ENCODE measurements at regions not wholly inside any gene's neighbourhood (a gene's known extent, or its start where the extent isn't known, plus 50 kb on each side); places are given as distances from the start of the nearest gene placed in this dataset.
"Not testable (repeated sequence)": the region's sequence is repeated elsewhere in the genome, so short reads cannot be mapped to it uniquely, and the experiment has no call there.

GRCh38 chr10:53370347-53370746, 597.8 kb upstream of the MBL2 start:
- intact Hi-C loops (cut with DNase I; ENCODE audit: low total_unique reads) (no loop called here), in situ Hi-C loops (cut with MboI; ENCODE audit: low sequenced_read_pairs in 4 of 4) (no loop called here)
- no peaks in the 10 kb centered on the region for H3K4me1 ChIP-seq
- H3K27ac ChIP-seq = no peak overlapping the region
- no peaks in the 10 kb centered on the region for H3K36me3 ChIP-seq
- DNase-seq (no peak), ATAC-seq (no peak)
- H3K4me3 ChIP-seq = no peak overlapping the region
- H3K9me3 ChIP-seq = no peaks in the 10 kb centered on the region
- TF ChIP-seq POLR2A (IDR thresholded peaks at IDR 0.05) (no peak), CTCF (IDR thresholded peaks at IDR 0.05 in 4 of 5, conservative IDR thresholded peaks at IDR 0.05 in 1 of 5) (no peak)
- no peaks in the 10 kb centered on the region for H3K27me3 ChIP-seq

- no peak overlapping the region for H3K4me3 ChIP-seq
- TF ChIP-seq CTCF (IDR thresholded peaks at IDR 0.05 in 4 of 5, conservative IDR thresholded peaks at IDR 0.05 in 1 of 5) (no peak), POLR2A (IDR thresholded peaks at IDR 0.05) (no peak)
- H3K4me1 ChIP-seq = no peaks in the 10 kb centered on the region
- peaks cover 0 to 3% (median 0%) of the 10 kb centered on the region in 3 donors for H3K9me3 ChIP-seq
- H3K27me3 ChIP-seq = no peaks in the 10 kb centered on the region
- no peaks in the 10 kb centered on the region for H3K36me3 ChIP-seq
- ATAC-seq = no peak
- no peak for DNase-seq
- H3K27ac ChIP-seq = no peak overlapping the region
- intact Hi-C loops (cut with DNase I; ENCODE audit: low total_unique reads) (no loop called here), in situ Hi-C loops (cut with MboI; ENCODE audit: low sequenced_read_pairs in 4 of 4) (no loop called here)
Measured at GRCh38 chr10:53361936-53362335, 589.4 kb upstream of the MBL2 start.

GRCh38 chr10:53361281-53361680, 588.7 kb upstream of the MBL2 start:
- intact Hi-C loops (cut with DNase I; ENCODE audit: low total_unique reads) = no loop called here
- in situ Hi-C loops (cut with MboI; ENCODE audit: low sequenced_read_pairs in 4 of 4) = no loop called here
- no peaks in the 10 kb centered on the region for H3K36me3 ChIP-seq
- no peak for TF ChIP-seq CTCF (IDR thresholded peaks at IDR 0.05 in 4 of 5, conservative IDR thresholded peaks at IDR 0.05 in 1 of 5)
- no peak for TF ChIP-seq POLR2A (IDR thresholded peaks at IDR 0.05)
- DNase-seq (no peak), ATAC-seq (no peak)
- peaks cover 0 to 3% (median 0%) of the 10 kb centered on the region in 3 donors for H3K9me3 ChIP-seq
- H3K4me1 ChIP-seq = no peaks in the 10 kb centered on the region
- H3K4me3 ChIP-seq = no peak overlapping the region
- no peak overlapping the region for H3K27ac ChIP-seq
- H3K27me3 ChIP-seq = no peaks in the 10 kb centered on the region

- ATAC-seq; H3K9me3 ChIP-seq; intact Hi-C loops (cut with DNase I; ENCODE audit: low total_unique reads); H3K27me3 ChIP-seq; H3K4me1 ChIP-seq; DNase-seq; H3K4me3 ChIP-seq; in situ Hi-C loops (cut with MboI; ENCODE audit: low sequenced_read_pairs in 4 of 4); H3K36me3 ChIP-seq; H3K27ac ChIP-seq: not testable (repeated sequence)
Measured at GRCh38 chr10:53358978-53359377, 586.4 kb upstream of the MBL2 start.

- no peak for DNase-seq
- in situ Hi-C loops (cut with MboI; ENCODE audit: low sequenced_read_pairs in 4 of 4) (no loop called here), intact Hi-C loops (cut with DNase I; ENCODE audit: low total_unique reads) (no loop called here)
- peaks cover 0 to 3% (median 0%) of the 10 kb centered on the region in 3 donors for H3K9me3 ChIP-seq
- H3K4me3 ChIP-seq = no peak overlapping the region
- ATAC-seq = no peak
- H3K27me3 ChIP-seq = no peaks in the 10 kb centered on the region
- no peak overlapping the region for H3K27ac ChIP-seq
- H3K36me3 ChIP-seq = no peaks in the 10 kb centered on the region
- no peaks in the 10 kb centered on the region for H3K4me1 ChIP-seq
- no peak for TF ChIP-seq CTCF (IDR thresholded peaks at IDR 0.05 in 4 of 5, conservative IDR thresholded peaks at IDR 0.05 in 1 of 5)
- TF ChIP-seq POLR2A (IDR thresholded peaks at IDR 0.05) = no peak
Measured at GRCh38 chr10:53358536-53358935, 586.0 kb upstream of the MBL2 start.
